ENCODE measurements at regions not wholly inside any gene's neighbourhood (a gene's known extent, or its start where the extent isn't known, plus 50 kb on each side); places are given as distances from the start of the nearest gene placed in this dataset.

DNA sequence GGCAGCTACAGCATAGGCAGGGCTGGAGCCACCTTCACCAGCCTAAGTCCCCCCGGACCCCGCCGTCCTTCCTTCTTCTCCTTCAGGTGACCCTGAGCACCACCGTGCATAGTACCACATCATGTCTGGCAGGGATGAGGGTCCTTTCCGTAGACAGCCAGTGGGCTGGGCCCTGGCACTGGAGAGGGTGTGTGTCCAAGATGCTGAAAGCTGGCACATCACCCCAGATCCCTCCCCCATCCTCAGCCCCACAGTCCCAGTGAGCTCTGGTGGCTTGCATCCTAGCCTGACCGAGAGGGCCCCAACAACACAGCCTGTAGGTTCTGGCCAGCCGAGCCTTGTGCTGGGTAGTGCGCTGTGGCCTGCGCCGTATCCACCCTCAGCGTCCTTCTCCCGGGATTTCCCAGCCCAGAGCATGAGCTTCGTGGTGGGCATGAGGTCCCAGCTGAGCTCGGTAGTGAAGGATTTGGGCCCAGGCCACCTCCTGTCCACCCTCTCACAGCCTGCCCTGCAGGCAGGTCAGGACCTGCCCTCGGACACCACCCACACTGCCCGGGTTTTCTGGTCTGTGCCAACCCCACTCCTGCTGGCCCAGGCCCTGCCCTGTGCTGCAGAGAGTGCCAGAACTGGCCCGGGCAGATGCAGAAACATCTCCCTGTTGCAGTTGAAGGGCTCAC is 1124.3 kb downstream of the BRD1 start:
- DNase-seq: no peak

DNA sequence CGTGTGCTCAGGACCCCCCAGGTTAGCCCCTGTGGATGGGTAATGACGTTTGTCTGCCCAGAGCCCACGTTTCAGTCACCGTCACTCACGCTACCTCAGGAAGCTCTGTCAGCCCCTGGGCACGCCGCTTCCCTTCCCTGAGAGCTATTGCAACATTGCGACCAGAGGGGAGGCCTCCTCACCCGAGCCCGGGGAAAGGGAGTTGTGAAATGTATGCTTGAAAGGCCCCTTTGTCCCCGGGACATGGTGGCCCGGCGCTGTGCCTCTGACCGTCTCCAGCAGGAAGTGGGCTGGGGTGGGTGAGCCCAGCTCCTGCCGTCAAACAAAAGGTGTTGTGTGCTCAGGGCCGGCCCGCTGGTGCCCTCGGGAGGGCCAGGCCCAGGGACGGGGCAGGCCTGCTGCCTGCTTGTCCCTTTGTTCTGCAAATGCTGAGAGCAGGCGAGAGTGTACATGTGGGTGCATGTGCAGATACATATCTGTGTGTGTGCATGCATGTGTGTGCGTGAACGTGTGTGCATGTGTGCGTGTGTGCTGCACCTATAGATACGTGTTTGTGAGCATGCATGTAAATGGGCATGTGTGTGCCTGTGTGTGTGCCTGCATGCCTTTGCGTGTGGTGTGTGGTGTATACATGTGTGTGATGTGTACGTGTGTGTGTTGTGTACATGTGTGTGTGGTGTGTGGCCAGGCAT is 1125.0 kb downstream of the BRD1 start:
- DNase-seq: no peak

DNA sequence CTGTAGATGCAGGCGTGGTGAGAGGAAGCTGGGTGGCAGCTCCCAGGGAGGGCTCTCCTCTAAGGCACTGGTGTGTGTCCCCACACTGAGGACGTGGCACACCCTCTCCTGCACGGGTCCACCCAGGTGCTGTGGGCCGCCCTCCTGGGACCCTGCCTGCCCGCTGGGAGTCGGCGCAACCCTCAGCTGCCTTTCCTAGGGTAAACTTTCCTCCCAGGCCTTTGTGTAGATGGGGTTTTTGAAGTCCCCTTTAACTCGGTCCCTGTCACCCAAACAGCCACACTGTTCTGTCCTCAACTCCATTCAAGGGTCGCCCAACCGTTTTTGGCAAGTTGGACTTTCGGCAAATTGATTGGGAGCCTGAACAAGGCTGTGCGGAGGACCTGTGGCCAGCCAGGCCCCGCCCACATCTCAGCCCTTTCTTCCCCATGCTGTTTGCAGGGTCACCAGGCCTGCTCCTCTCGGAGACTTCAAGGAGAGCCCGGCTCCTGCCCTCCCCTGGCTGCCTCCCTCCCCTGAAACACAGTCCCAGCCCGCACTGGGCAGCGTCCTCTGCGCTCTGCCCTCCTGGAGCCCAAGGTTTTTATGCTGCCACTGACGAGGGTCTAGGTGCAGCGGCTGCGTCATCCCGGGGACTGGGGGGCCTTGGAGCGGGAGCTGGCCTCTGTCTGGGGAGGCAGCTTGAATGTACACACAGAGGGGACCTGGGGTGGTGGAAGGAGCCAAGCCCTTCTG is 1126.2 kb downstream of the BRD1 start:
- DNase-seq: no peak

DNA sequence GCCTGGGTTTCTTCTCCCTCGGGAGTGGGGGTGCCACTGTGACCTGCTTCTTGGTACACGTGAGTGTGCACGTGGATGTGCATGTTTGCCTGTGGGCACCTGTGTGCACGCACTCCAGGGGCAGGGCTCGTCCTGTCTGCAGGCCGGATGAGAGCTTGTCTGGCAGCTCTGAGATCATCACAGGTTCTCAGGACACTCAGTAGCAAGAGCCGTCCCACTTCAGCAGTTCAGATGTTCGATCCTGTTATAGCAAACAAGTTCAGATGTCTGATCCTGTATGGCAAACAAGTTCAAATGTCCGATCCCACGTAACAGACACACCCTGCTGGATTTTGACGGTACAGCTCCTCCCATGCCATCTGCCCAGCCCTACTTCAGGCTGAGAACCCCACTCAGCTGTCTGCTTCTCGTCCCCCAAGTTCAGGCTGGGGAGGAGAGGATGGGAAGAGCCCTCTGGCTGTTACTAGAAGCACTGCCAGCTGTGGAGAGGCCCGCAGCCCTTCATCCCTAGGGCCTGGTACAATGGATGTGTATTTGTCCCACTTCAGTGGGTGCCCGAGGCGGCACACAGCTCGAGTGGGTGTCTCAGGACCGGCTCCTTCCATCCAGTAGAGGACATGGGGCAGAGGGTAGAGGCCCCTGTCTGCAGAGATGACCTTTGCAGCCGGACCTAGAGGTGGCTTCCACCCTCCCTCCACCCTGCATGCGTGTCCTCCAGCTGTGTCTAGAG is 1126.9 kb downstream of the BRD1 start:
- no peak for DNase-seq

DNA sequence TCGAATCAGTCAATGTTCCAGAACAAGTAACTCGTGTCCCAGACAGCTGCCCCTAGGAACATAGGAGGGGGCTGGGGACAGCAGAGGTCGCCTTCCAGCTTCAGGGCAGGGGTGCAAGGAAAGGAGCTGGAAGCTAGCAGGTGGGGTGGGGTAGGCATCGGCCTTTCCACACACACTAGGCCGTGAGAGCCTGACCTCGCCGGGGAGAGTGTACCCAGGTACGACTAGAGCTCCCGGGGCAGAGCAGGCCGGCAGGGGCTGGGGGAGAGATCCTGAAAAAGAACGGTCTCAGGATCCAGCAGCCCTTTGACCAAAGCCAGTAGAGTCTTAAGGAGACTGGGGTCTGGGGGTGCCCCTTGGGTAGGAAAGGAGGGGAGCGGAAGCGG is 1127.5 kb downstream of the BRD1 start:
- DNase-seq: no peak

DNA sequence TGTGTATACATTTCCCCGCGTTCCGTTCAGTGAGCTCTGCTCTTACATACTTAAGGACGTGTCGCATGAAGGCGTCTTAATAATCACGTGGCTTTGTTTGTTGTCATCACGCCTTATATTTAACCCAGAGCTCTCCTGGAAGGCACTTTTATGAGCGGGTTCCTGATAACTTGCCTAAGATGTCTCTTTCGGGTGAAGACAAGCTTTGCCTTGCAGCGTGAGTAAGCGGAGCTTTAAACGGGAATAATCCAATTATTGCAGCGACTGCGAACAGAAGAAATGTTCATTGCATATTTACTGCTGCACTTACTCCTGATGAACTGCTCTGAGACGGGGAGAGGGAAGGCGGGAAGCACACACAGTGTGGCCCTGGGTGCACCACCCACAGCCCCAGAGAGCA is 1128.2 kb downstream of the BRD1 start:
- DNase-seq: no peak

DNA sequence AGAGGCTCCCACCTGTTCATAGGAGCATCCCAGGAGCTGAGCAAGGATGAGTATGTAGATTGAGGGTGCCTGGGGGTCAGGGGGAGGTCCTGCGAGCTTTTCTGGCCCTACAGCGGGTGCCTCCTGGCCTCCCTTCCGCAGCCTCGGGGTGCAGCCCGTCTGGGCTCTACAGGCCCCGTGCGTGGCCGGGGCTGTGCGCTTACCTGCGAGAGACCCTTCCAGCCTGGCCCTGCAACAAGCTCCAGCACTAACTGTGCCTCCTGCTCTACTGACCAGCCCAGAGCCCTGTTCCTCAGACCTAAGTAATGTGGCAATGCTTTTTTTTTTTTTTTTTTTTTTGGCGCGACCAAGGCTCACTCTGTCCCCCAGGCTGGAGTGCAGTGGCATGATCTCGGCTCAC is 1129.1 kb downstream of the BRD1 start:
- no peak for DNase-seq

DNA sequence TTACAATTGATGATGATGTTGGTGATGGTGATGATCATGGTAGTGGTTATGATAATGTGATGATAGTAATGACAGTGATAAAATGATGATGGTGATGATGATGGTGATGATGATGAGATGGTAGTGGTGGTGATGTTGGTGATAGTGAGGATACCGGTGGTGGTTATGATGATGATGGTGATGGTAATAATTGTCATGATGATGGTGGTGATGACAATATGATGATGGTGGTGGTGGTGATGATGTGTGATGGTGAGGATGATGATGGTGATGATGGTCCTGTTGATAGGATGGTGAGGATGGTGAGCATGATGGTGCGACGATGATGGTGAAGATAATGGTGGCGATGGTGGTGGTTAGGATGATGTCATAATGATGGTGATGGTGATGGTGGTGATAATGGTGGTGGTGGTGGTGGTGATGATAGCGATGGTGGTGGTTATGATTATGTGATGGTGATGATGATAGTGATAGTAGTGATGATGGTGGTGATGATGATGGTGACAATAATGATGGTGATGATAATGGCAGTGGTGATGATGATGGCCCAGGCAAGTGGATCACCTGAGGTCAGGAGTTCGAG is 1129.9 kb downstream of the BRD1 start:
- no peak for DNase-seq

DNA sequence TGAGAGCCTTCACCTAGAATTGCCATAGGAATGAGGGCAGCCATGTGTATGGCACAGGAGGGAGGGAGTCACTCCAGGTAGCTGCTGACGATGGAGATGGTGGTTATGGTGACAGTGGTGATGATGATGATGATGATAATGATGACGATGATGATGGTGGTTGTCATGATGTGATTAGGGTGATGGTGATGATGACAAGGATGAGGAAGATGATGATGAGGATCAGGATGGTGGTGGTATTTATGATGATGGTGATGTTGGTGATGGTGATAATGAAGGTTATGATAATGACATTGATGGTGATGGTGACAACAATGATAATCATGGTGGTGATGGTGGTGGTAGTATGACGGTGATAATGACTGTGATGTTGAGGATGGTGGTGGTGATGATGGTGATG is 1130.5 kb downstream of the BRD1 start:
- no peak for DNase-seq

DNA sequence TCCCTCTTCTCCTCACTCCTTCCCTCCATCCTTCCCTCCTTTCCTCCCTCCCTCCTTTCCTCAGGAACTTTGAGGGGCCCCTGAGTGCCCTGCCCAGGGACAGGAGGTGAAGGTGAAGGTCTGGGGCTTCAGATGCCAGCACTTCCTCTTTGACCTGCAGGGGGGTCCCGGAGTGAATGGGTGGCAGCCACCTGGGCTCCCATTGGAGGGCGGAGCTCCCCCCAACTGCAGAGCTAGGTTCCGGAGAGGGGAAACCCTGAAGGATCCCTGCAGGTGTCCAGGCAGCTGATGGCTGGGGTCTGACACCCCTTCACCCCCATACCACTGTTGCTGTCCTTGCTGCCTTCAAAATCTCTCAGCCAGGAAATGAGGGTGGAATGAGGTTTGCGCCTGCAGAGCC is 1131.3 kb downstream of the BRD1 start:
- DNase-seq: no peak

DNA sequence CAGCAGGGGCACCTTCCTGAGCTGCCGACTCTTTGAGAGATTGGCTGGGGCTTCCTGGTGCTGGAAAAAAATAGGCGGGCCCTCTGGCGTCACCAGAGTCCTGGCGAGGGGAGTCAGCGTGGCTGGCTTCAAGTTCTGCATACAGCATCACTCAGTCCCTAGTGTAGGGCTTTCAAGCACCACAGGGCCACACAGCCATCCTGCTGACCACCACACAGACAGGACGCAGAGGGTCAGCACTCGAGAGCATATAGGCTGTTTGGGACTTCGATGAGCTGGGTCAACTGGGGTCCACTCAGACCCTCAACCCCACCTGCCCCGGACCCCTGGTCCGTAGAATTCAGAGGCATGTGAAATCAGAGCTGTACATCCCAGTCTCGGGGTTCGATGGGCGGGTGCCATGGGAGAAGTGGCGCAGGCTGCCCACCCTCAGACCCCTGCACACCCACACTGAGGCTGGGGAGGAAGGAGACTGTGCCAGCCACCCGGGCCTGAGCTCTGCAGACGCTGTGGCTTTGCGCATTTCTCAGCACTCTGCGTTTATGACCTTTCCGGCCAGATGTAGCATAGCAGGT is 1131.9 kb downstream of the BRD1 start:
- no peak for DNase-seq

DNA sequence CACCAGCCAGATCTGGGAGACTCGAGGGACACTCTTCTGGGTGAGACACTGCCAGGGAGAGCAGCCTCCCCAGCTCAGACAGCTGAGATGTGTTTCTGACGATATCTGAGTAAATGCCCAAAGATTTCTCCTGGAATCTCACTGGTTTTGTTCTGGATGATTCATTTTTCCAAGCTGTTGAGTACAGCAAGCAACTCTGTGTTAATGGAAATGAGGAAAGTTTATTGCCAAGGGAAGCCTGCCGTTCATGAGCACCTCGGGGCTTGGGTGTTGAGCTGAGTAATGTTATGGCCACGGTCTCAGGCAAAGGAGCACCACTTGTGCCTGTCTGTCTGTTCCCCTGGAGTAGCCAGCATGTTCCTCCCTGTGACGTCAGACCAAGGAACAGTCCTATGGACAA is 1132.4 kb downstream of the BRD1 start:
- no peak for DNase-seq

DNA sequence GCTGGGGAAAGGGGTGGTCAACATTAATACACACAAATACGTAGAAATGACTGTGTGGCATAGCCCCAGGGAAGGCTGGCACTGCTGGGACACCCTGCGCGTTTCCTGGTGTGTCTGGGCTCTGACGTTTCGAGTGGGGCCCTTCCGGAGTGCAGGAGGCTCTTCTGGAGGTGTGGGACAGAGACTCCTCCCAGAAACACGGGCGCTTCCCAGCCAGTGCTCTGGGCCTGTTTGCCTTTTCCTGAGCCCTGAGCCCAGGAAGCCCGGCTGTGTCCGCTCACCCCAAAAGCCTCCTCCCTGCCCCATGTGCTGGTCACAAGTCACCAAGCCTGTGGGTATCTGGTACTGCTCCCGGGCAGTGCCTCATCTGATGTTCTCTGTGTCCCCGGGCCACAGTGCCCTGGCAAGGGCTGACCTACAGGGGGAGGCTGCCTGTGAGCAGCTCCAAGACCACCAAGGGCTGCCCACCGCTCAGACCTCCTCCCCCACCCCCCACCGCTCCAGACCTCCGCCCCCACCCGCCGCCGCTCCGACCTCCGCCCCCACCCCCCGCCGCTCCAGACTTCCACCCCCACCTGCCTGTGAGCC is 1133.3 kb downstream of the BRD1 start:
- DNase-seq: no peak

DNA sequence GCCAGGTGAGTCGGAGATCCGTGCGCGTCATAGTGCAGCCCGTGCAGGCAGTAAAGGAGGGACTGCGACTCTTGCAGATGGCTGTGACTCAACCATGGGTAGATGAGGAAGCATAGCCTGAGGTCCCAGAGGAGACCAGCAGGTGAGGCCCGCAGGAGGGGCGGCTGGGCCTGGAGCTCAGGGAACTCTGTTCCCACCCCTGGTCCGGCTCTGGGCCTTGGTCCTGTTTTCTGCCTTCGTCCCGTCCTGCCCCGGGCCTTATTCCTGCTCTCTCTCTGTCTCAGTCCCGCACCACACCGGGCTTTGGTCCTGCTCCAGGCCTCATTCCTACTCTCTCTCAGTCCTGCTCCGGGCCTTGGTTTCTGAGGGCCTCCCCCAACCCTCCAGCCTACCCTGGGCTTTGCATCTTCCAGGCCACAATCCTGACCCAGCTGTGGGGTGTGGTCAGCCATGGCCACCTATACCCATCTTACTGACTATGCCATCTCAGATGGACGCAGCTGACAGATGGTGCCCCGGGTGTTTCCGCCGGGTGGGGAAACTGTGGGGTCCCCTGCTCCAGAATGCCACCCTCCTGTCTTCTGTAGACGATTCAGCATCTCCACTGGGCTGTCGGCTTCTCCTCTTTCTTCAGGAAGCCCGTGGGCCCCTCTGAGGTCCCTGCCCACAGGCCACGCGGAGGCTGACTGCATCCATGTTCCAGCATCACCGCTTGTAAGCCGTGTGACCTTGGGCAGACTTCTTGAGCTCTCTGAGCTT is 1134.1 kb downstream of the BRD1 start:
- no peak for DNase-seq

DNA sequence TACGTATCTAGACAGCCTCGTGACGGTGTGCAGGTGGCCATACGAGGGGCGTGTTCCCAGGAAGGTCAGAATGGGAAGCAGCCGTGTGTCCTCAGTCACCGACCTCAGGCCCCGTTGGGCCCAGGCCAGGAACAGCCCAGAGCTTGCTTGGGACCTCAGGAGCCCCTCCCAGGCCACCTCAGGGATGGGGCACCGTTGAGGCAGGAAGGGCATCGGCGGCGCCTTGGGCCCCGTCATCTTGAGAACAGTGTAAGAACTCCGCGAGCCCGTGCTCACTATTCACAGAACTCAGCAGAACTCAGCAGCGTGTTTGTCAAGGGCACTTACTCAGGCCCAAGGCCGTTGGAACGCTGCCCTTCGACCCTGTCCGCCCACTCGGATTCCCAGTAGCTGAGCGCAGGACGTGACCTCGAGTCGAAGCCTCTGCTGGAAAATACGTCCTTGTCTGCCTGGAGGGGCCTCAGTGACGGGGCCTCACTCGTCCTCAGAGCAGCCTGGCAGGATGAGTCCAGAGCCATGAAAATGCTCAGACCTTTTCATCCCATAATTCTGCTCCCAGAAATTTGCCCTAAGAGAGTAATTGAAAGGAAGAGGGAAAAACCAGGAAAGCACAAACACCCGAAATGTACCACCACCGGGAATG is 1134.8 kb downstream of the BRD1 start:
- DNase-seq: no peak

DNA sequence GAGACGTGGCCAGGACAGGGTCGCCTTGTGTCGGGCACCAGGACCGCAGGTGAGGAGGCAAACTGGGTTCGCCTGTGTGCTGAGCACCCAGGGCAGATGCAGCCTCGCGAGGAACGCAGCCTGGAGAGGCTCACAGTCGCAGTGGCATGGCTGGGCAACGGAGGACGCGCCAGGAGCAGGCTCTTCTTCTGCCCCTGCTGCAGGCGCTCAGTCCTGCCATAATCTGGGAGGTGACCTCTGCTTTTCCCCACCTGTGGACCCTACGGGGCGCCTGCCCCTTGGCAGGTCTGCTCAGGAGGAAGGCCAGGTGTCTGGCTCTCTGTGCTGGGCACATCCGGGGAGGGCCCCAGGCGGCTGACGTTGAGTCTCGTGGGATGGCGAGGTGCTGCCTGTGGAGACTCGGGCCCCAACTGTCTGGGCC is 1136.2 kb downstream of the BRD1 start:
- DNase-seq: no peak

DNA sequence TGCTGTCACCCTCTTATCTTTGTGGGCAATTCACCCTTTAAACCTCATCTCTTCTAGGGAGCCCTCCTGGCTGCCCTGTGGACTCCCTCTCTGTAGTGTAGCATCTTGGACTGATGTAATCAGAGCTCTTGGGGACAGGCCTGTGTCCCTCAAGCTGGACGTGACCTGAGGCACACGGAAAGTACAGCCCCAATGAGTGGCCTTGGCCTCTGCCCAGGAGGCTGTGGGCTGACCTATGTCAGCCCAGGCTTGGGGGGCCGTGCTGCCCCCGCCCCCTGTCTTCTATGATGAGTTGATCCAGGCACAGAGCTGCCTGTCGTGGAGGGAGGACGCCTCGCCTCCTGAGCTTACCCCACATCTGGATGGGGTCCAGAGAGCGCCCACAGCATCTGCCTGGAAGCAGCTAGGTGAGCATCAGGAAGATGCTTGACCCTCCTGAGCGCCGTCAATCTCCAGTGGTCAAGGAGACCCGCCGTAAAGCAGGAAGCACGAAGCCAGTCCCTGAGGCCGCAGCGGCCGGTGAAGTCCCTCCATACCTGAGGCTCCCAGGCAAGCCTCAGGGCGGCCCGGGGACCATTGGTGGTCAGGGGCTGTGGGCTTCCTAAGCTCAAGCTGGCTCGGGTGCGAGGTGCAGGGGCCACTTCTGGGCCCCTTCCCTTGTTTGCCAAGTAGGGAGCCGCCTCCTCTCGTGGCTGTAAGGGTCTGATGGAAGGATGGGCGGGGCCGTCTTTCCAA is 1136.9 kb downstream of the BRD1 start:
- no peak for DNase-seq

DNA sequence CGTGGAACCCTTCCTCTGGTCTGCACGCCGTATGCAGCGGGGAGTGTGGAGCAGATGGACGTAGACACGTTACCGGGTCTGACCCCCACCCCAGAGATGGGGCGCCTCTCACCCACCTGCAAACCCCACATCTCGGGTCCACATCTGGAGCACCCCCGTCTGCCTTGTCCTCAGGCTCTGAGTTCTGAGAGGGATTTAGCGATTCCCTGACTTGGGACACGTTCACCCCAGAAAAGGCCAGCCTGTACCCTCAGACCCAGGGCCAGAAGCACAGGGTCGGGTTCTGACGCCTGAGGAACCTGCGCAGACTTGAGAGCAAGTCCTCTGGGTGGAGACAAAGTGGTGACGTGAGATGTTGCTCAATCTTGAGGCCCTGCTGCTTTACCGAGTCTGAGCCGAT is 1138.5 kb downstream of the BRD1 start:
- DNase-seq: no peak

DNA sequence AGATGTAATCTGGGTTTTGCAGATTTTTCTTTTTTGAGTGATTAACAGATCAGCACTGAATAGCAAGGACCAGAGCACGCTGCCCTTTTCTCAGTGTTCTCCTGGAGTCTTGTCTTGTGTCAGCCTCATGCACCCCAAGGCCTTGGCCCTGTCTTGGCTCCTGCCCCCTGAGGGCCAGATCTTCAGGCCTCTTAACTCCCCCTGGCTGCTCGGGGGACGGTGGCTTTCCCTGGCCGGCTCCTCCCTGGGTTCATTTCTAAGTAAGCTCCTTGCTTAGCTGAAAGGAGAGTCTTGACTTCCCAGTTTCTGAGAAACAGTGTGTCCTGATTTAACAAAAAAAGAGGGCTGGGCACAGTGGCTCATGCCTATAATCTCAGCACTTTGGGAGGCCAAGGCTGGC is 1139.3 kb downstream of the BRD1 start:
- DNase-seq: no peak

DNA sequence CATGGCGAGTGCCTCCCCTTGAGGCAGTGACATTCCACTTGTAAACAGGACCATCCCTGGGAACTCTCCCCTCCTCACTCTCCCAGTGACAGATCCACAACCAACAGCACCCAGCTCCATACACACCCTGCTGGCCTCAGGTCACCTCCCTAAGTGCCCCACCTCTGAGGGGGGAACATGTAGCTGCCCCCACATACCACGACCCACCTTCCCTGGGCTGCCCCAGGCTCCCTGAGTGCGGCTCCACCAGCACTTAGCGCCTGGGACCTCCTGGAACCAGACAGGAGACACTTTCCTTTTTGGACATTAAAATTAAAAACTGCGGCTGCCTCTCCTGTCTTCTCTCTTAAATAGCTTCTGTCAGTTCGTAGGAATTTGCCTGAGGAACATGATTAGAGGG is 1140.1 kb downstream of the BRD1 start:
- no peak for DNase-seq

All from NCI-H1930 (cell line).